ENCODE measurements at regions not wholly inside any gene's neighbourhood (a gene's known extent, or its start where the extent isn't known, plus 50 kb on each side); places are given as distances from the start of the nearest gene placed in this dataset.

DNA sequence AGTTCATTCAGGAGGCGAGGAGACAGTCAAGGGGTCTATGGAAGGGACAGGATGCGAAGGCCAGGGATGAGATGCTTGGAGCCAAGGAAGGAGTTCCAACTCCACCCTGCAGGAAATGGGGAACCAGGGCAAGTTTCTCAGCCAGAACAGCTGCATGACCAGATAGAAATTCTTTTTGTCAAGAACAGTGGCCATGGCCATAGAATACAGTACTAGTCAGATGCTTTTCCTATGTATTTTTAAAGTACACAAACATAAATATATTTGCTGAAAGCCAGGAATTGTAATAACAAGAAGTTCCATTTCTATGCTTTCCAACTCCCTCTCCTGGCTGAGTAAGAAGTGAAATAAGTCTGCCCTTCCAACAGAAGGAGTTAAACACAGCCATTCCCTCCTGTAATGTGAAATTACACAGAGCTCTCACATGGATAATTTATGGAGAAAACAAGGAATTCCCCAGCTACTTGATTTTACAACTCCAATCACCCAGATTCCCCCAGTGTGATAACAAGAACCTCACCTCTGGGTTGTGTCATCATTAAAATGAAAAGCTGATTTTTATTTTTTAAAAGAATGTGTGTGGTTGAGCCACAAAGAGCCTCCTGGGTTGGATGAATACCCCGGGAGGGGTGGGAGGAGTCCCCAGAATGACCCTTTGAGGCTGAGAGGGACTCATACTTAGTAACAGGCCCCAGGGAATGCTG lies 124.6 kb upstream of the ARHGEF3 start:
- TF ChIP-seq CTCF (conservative IDR thresholded peaks at IDR 0.05; ENCODE audit: low read length) (no peak), EZH2phosphoT487 (IDR thresholded peaks at IDR 0.05; ENCODE audit: borderline replicate concordance) (no peak)
